Neutrophil (primary cell): ENCODE measurements at regions not wholly inside any gene's neighbourhood (a gene's known extent, or its start where the extent isn't known, plus 50 kb on each side); places are given as distances from the start of the nearest gene placed in this dataset.

ENCODE experiments used
- H3K27ac ChIP-seq: fragments of 200-600 bp; sonication (generic); 2 replicates; pipeline ENCODE4 v1.5.1; 2016; ENCODE audit warnings: mild to moderate bottlenecking, moderate library complexity
- H3K27me3 ChIP-seq: fragments of 200-600 bp; sonication (generic); 2 replicates; pipeline ENCODE4 v1.6.0; 2016; ENCODE audit warnings: mild to moderate bottlenecking
- H3K36me3 ChIP-seq: fragments of 200-600 bp; sonication (generic); 2 replicates; pipeline ENCODE4 v1.5.1; 2017
- H3K4me1 ChIP-seq, 2 experiments: fragments of 200-600 bp in 1 of 2; sonication (generic) in 1 of 2; 1 replicate in 1 of 2; 2 replicates in 1 of 2; pipeline versions ENCODE4 v1.5.1 to v1.6.1; 2013 to 2016; ENCODE audit warnings: low read depth in 1 of 2, low read length in 1 of 2, mild to moderate bottlenecking in 1 of 2, moderate library complexity in 1 of 2; ENCODE audit not compliant: control insufficient read depth in 1 of 2, insufficient read depth in 1 of 2
- H3K4me3 ChIP-seq, 2 experiments: fragments of 200-600 bp in 1 of 2; sonication (generic) in 1 of 2; 1 replicate in 1 of 2; 2 replicates in 1 of 2; pipeline ENCODE4 v1.5.1; 2013 to 2016; ENCODE audit warnings: low read depth in 1 of 2, low read length in 1 of 2, mild to moderate bottlenecking in 1 of 2, moderate library complexity in 1 of 2
- H3K9me3 ChIP-seq: fragments of 200-600 bp; sonication (generic); 2 replicates; pipeline ENCODE4 v1.5.1; 2016
- TF ChIP-seq, protein P1 (sequence below): fragments of 200-600 bp; sonication (generic); IDR thresholded peaks from 2 replicates; pipeline ENCODE4 v1.5.1; 2016; ENCODE audit warnings: antibody characterized with exemption

DNA sequence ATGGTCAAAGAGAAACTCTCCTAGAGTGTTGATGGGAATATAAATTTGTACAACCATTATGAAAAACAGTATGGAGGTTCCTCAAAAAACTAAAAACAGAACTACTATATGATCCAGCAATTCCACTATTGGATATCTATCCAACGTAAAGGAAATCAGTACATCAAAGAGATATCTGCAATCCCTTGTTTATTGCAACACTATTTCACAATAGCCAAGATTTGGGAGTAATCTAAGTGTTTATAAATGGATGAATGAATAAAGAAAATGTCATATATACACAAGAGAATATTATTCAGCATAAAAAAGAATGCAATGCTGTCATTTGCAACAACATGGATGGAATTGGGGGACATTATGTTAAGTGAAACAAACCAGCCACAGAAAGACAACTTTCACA lies 1118.1 kb upstream of the PRKX start:
- Histone ChIP-seq H3K9me3 (no peaks in the 10 kb centered on the region), H3K36me3 (no peaks in the 10 kb centered on the region), H3K4me1 (no peaks in the 10 kb centered on the region), H3K27ac (no peak overlapping the region), H3K27me3 (no peaks in the 10 kb centered on the region), H3K4me3 (no peak overlapping the region)
- TF ChIP-seq, protein P1, sequence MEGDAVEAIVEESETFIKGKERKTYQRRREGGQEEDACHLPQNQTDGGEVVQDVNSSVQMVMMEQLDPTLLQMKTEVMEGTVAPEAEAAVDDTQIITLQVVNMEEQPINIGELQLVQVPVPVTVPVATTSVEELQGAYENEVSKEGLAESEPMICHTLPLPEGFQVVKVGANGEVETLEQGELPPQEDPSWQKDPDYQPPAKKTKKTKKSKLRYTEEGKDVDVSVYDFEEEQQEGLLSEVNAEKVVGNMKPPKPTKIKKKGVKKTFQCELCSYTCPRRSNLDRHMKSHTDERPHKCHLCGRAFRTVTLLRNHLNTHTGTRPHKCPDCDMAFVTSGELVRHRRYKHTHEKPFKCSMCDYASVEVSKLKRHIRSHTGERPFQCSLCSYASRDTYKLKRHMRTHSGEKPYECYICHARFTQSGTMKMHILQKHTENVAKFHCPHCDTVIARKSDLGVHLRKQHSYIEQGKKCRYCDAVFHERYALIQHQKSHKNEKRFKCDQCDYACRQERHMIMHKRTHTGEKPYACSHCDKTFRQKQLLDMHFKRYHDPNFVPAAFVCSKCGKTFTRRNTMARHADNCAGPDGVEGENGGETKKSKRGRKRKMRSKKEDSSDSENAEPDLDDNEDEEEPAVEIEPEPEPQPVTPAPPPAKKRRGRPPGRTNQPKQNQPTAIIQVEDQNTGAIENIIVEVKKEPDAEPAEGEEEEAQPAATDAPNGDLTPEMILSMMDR = no peak

DNA sequence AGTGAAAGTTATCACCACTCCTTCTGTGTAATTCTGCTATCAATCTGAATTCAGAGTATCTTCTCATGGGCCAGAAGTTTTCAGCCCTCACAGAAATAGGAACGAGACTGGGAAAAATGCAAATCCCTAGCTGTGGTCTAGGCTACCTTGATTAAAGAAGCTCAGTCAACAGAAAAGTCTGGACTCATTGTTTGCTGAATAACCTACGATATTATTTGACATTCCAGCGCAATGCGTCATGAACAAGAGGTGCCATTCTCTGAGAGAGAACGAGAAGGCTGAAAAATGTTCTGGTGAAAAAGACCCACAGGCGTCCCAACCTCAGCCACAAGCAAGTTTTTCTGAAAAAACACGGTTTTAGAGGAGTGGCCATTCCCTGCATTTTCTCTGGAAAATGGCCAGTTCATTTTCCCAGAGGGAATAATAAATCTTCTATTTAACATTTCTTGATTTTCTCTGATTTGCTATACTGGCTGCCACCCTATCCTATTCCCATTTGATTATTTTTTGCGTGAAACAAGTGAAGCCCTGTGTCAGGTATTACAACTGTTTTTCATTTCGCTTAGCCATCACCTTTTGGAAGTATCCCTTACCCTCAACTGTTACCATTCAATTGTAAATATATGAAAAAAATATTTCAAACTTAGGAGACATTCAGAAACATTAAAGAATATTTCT lies 1117.6 kb upstream of the PRKX start:
- no peaks in the 10 kb centered on the region for H3K36me3 ChIP-seq
- H3K27me3 ChIP-seq = no peaks in the 10 kb centered on the region
- H3K4me1 ChIP-seq = no peaks in the 10 kb centered on the region
- H3K4me3 ChIP-seq = no peak overlapping the region
- H3K27ac ChIP-seq = no peak overlapping the region
- TF ChIP-seq, protein P1 = no peak
- H3K9me3 ChIP-seq = no peaks in the 10 kb centered on the region

DNA sequence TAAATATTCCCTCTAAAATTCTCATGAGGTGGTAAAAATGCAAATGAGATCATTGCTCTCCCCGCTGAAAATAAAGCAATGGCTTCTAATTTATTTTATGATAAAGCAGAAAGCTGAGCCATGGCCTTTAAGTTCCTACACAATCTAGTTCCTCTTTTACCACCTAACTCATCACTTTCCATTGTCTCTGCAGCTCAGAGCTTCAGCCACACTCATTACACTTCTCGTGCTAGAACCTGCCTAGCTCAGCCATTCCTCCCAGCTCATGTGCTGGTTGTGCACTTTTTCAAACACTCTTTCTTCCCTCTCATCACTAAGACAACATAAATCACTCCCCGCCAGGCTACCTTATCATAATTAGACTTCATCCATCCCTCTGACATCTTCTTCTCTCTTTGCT lies 1112.1 kb upstream of the PRKX start:
- Histone ChIP-seq H3K4me3 (no peak overlapping the region), H3K9me3 (no peaks in the 10 kb centered on the region), H3K27me3 (no peaks in the 10 kb centered on the region), H3K36me3 (no peaks in the 10 kb centered on the region), H3K4me1 (no peaks in the 10 kb centered on the region), H3K27ac (no peak overlapping the region)
- TF ChIP-seq, protein P1 = no peak

DNA sequence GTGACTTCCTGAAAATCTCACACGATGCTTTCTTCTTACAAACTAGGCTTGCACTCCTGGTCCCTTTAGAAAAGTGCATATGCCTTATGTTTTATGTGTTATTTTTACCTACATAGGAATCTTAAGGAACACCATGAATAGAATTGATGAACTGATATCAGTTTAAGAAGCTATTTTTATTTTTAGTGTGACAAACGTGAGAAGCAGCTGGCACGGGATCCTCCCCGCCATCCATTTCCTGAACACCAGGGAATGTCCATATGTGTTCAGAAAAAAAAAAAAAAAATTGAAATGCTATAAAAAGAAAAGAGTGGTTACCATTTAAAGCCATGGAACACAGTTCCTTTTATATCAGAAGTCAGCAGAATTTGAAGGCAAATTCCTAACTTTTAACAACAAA lies 1096.1 kb upstream of the PRKX start:
- Histone ChIP-seq H3K36me3 (no peaks in the 10 kb centered on the region), H3K4me3 (no peak overlapping the region), H3K27ac (no peak overlapping the region), H3K9me3 (no peaks in the 10 kb centered on the region), H3K27me3 (no peaks in the 10 kb centered on the region), H3K4me1 (no peaks in the 10 kb centered on the region)
- TF ChIP-seq, protein P1 = no peak

DNA sequence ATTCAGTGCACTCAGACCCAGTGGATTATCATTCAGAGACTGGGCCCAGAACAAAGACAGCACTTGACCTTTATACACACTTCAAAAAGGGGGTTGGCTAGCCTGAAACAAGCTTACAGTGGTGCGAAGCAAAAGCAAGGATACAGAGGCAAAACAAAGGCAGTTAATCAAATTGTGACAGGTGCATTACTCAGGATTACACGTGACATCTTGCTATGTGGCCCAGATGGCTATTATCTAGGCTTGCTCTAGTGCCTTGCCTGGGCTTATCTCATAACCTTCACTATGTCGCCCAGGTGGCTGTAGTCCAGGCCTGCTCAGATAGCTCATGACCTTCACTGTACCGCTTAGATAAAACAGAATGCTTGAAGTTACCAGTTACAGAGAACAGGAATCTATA lies 1092.1 kb upstream of the PRKX start:
- Histone ChIP-seq H3K4me3 (no peak overlapping the region), H3K27me3 (no peaks in the 10 kb centered on the region), H3K27ac (no peak overlapping the region), H3K36me3 (no peaks in the 10 kb centered on the region), H3K9me3 (no peaks in the 10 kb centered on the region), H3K4me1 (no peaks in the 10 kb centered on the region)
- TF ChIP-seq, protein P1 = no peak
